CD4-positive, alpha-beta T cell (primary cell): ENCODE measurements at regions not wholly inside any gene's neighbourhood (a gene's known extent, or its start where the extent isn't known, plus 50 kb on each side); places are given as distances from the start of the nearest gene placed in this dataset.

Experiments used
- ATAC-seq: fragments of 200-7000 bp; cut with Tn5 transposase; one replicate; pipeline ENCODE4 v1.10.0; 2022; ENCODE audit warnings: mild to moderate bottlenecking; ENCODE audit not compliant: poor library complexity
- CTCF ChIA-PET: fragments of 350-600 bp; sonication (Branson Sonifier 250); formaldehyde crosslinking; loops from one replicate; lab custom pipeline; 2021; ENCODE audit warnings: antibody characterized with exemption, inconsistent platforms; lab: Charles Lee
- POLR2A ChIA-PET: fragments of 350-600 bp; sonication (Branson Sonifier 250); formaldehyde crosslinking; loops from one replicate; lab custom pipeline; 2021; ENCODE audit warnings: antibody characterized with exemption, inconsistent platforms; lab: Charles Lee
- DNase-seq, 14 experiments: peaks; one replicate each; pipeline ENCODE4 v3.0.0-alpha.2; 2013 to 2020; ENCODE audit warnings: mixed read lengths in 2 of 14
- H3K27ac ChIP-seq, 2 donors: one replicate each; pipeline versions ENCODE4 v1.5.1 to v1.7.0; 2013; ENCODE audit warnings: low read length in 2 of 2, low read depth in 1 of 2, mild to moderate bottlenecking in 1 of 2
- H3K27me3 ChIP-seq, 2 experiments: 1 replicate in 1 of 2; 2 replicates in 1 of 2; pipeline versions ENCODE4 v1.6.1 to v1.7.0; 2013; ENCODE audit warnings: low read length in 2 of 2, control low read depth in 1 of 2, mild to moderate bottlenecking in 1 of 2, moderate library complexity in 1 of 2; ENCODE audit not compliant: insufficient read depth in 2 of 2, control insufficient read depth in 1 of 2
- H3K36me3 ChIP-seq: one replicate; pipeline ENCODE4 v1.6.1; 2013; ENCODE audit warnings: low read length, control low read depth; ENCODE audit not compliant: insufficient read depth
- H3K4me1 ChIP-seq: one replicate; pipeline ENCODE4 v1.6.1; 2013; ENCODE audit warnings: low read length, control low read depth; ENCODE audit not compliant: insufficient read depth
- H3K4me3 ChIP-seq: one replicate; pipeline ENCODE4 v1.5.1; 2013; ENCODE audit warnings: mild to moderate bottlenecking, low read length, moderate library complexity
- H3K9me3 ChIP-seq, 2 experiments: 1 replicate in 1 of 2; 2 replicates in 1 of 2; pipeline versions ENCODE4 v1.6.1 to v1.7.0; 2013; ENCODE audit warnings: low read length in 2 of 2, mild to moderate bottlenecking in 2 of 2, control low read depth in 1 of 2, moderate library complexity in 1 of 2; ENCODE audit not compliant: control insufficient read depth in 1 of 2, insufficient read depth in 1 of 2
- H3K27ac Mint-ChIP-seq: one replicate; pipeline ENCODE4 v1.8.0; 2020; ENCODE audit warnings: mixed read lengths
- H3K27me3 Mint-ChIP-seq: one replicate; pipeline ENCODE4 v1.8.0; 2021; ENCODE audit warnings: mixed read lengths
- H3K36me3 Mint-ChIP-seq: one replicate; pipeline ENCODE4 v1.8.0; 2021; ENCODE audit warnings: low read depth, mixed read lengths
- H3K4me1 Mint-ChIP-seq: one replicate; pipeline ENCODE4 v1.8.0; 2021; ENCODE audit warnings: low read depth, mixed read lengths
- H3K4me3 Mint-ChIP-seq: one replicate; pipeline ENCODE4 v1.8.0; 2020; ENCODE audit warnings: mild to moderate bottlenecking, mixed read lengths
- H3K9me3 Mint-ChIP-seq: one replicate; pipeline ENCODE4 v1.8.0; 2020; ENCODE audit warnings: mixed read lengths
- CTCF ChIP-seq: fragments of 200-600 bp; IDR thresholded peaks from one replicate; pipeline ENCODE4 v1.8.0; 2022; ENCODE audit warnings: antibody characterized with exemption, mild to moderate bottlenecking
- intact Hi-C, 2 experiments: fragments of 100-400 bp; cut with DNase I in 1 of 2; cut with micrococcal nuclease in 1 of 2; formaldehyde crosslinking; loops; one replicate each; pipeline versions ENCODE4 v1.15.1 to v1.9.0; 2023 to 2025; cut with DNase I, micrococcal nuclease

- H3K36me3 Mint-ChIP-seq = no peaks in the 10 kb centered on the region
- no peaks in the 10 kb centered on the region for H3K4me1 ChIP-seq
- no peaks in the 10 kb centered on the region for H3K9me3 ChIP-seq
- TF ChIP-seq CTCF = no peak
- H3K27ac ChIP-seq = no peak overlapping the region
- no peaks in the 10 kb centered on the region for H3K9me3 Mint-ChIP-seq
- ChIA-PET CTCF (no interaction called here), POLR2A (no interaction called here)
- H3K27me3 ChIP-seq = no peaks in the 10 kb centered on the region
- H3K36me3 ChIP-seq = no peaks in the 10 kb centered on the region
- H3K4me1 Mint-ChIP-seq = peaks cover 44% of the 10 kb centered on the region
- intact Hi-C loops = no loop called here
- DNase-seq = no peak
- H3K4me3 Mint-ChIP-seq = no peak overlapping the region
- no peak overlapping the region for H3K27ac Mint-ChIP-seq
- ATAC-seq = no peak
- H3K4me3 ChIP-seq = no peak overlapping the region
- H3K27me3 Mint-ChIP-seq = no peaks in the 10 kb centered on the region
Measured at GRCh38 chr1:198912046-198912445, 273.2 kb downstream of the PTPRC start.

DNA sequence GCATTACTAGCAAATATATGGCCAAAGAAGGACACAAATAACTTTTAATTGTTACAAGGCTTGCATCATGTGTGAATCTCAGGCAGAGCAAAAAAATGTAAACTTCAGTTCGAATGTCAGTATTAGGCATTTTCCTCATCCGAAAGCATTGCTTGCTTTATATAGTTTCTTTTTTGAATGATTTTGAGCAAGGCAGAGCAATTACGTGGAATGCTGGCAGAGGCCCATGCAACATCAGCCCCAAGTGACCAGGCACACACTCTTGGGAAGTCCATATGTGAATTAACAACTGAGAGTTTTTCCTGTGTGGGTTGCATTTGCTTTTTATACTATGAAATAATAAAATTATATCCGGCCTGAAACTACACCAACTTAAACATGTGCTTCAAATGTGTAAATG, 274.8 kb downstream of the PTPRC start:
- DNase-seq = no peak
- Mint-ChIP-seq H3K9me3 (no peaks in the 10 kb centered on the region), H3K36me3 (no peaks in the 10 kb centered on the region), H3K4me1 (peaks cover 50% of the 10 kb centered on the region), H3K27ac (no peak overlapping the region), H3K27me3 (no peaks in the 10 kb centered on the region), H3K4me3 (no peak overlapping the region)
- ChIA-PET CTCF (interaction anchor here (1.2 kb wide), 1 partner anchor 29 kb away, joined by 4 read pairs; no protein-coding TSS in a partner anchor), POLR2A (no interaction called here)
- Histone ChIP-seq H3K27ac (no peak overlapping the region), H3K4me1 (no peaks in the 10 kb centered on the region), H3K27me3 (no peaks in the 10 kb centered on the region), H3K9me3 (no peaks in the 10 kb centered on the region), H3K4me3 (no peak overlapping the region), H3K36me3 (no peaks in the 10 kb centered on the region)
- no peak for TF ChIP-seq CTCF
- no peak for ATAC-seq
- intact Hi-C loops = no loop called here

GRCh38 chr1:198915327-198916231, 276.7 kb downstream of the PTPRC start:
- CTCF ChIA-PET = no interaction called here
- TF ChIP-seq CTCF = no peak
- no peaks in the 10 kb centered on the region for H3K4me1 ChIP-seq
- POLR2A ChIA-PET = interaction anchor here (0.6 to 1.0 kb wide), 2 partner anchors 14 to 326 kb away, joined by 3 read pairs; no protein-coding TSS in a partner anchor
- H3K27me3 ChIP-seq = no peaks in the 10 kb centered on the region
- DNase-seq (no peak), ATAC-seq (no peak)
- H3K9me3 Mint-ChIP-seq = no peaks in the 10 kb centered on the region
- no peaks in the 10 kb centered on the region for H3K9me3 ChIP-seq
- H3K36me3 ChIP-seq = no peaks in the 10 kb centered on the region
- peaks cover 69% of the 10 kb centered on the region for H3K4me1 Mint-ChIP-seq
- H3K4me3 Mint-ChIP-seq = no peak overlapping the region
- no peaks in the 10 kb centered on the region for H3K36me3 Mint-ChIP-seq
- no peak overlapping the region for H3K4me3 ChIP-seq
- no peak overlapping the region for H3K27ac Mint-ChIP-seq
- no peak overlapping the region for H3K27ac ChIP-seq
- H3K27me3 Mint-ChIP-seq = no peaks in the 10 kb centered on the region
- intact Hi-C loops = no loop called here
